SK-N-SH (cell line): ENCODE measurements at regions not wholly inside any gene's neighbourhood (a gene's known extent, or its start where the extent isn't known, plus 50 kb on each side); places are given as distances from the start of the nearest gene placed in this dataset.

Experiments
- EP300 ChIP-seq, 2 experiments: IDR thresholded peaks; 2 replicates each; pipeline versions ENCODE4 v1.4.0 to v1.6.1; 2012; ENCODE audit warnings: borderline replicate concordance in 1 of 2, low read depth in 1 of 2, low read length in 1 of 2
- GABPA ChIP-seq: IDR thresholded peaks from 2 replicates; pipeline ENCODE4 v1.4.0; 2012; ENCODE audit warnings: low read depth, mild to moderate bottlenecking
- RAD21 ChIP-seq: IDR thresholded peaks from 2 replicates; pipeline ENCODE4 v1.6.1; 2012; ENCODE audit warnings: mild to moderate bottlenecking, low read length
- RCOR1 ChIP-seq: fragments of 150-350 bp; IDR thresholded peaks from 2 replicates; pipeline ENCODE4 v1.6.1; 2017; ENCODE audit warnings: antibody characterized with exemption, low read length
- RFX5 ChIP-seq: IDR thresholded peaks from 2 replicates; pipeline ENCODE4 v1.6.1; 2012; ENCODE audit warnings: mild to moderate bottlenecking, improper control_type of control experiment, low read length
- SMC3 ChIP-seq: IDR thresholded peaks from 2 replicates; pipeline ENCODE4 v1.6.1; 2012; ENCODE audit warnings: low read depth, low read length, improper control_type of control experiment
- YY1 ChIP-seq: IDR thresholded peaks from 2 replicates; pipeline ENCODE4 v1.4.0; 2012; ENCODE audit warnings: low read depth, mild to moderate bottlenecking
- TF ChIP-seq, protein P1 (sequence below): fragments of 200-600 bp; sonication (generic); IDR thresholded peaks from 2 replicates; pipeline ENCODE4 v1.6.1; 2017; ENCODE audit warnings: antibody characterized with exemption, mild to moderate bottlenecking, moderate library complexity
- TF ChIP-seq, protein P2 (sequence below): IDR thresholded peaks from 2 replicates; pipeline ENCODE4 v1.4.0; 2012; ENCODE audit warnings: low read depth, borderline replicate concordance
- TF ChIP-seq, protein P3 (sequence below): fragments of 150-350 bp; IDR thresholded peaks from 2 replicates; pipeline ENCODE4 v1.6.1; 2017; ENCODE audit warnings: antibody characterized with exemption, low read length, low read depth, borderline replicate concordance

DNA sequence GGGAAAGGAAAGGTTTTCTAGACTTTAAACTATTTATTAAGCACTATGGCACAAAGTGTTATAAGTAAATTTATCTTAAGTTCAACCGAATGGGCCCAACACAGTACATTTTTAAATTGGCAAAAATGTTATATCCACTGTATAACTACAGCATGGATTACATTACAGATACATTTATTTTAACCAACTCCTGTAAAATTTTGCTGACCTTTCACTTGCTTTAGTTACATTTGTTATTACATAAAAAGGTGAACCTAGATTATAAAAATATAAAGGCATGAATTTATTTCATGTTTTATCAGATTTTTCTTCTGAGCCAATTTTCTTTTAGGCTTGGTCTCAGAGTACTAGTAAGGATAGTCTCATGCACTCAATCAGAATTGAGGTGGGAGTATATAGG lies 221.9 kb upstream of the GBE1 start:
- TF ChIP-seq GABPA (no peak), EP300 (IDR thresholded peaks at IDR 0.05; ENCODE audit: borderline replicate concordance in 1 of 2, low read depth in 1 of 2, low read length in 1 of 2) (no peak), RAD21 (no peak), RCOR1 (no peak), YY1 (no peak), RFX5 (no peak), SMC3 (no peak)
- TF ChIP-seq, protein P1, sequence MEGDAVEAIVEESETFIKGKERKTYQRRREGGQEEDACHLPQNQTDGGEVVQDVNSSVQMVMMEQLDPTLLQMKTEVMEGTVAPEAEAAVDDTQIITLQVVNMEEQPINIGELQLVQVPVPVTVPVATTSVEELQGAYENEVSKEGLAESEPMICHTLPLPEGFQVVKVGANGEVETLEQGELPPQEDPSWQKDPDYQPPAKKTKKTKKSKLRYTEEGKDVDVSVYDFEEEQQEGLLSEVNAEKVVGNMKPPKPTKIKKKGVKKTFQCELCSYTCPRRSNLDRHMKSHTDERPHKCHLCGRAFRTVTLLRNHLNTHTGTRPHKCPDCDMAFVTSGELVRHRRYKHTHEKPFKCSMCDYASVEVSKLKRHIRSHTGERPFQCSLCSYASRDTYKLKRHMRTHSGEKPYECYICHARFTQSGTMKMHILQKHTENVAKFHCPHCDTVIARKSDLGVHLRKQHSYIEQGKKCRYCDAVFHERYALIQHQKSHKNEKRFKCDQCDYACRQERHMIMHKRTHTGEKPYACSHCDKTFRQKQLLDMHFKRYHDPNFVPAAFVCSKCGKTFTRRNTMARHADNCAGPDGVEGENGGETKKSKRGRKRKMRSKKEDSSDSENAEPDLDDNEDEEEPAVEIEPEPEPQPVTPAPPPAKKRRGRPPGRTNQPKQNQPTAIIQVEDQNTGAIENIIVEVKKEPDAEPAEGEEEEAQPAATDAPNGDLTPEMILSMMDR: no peak
- TF ChIP-seq, protein P2, sequence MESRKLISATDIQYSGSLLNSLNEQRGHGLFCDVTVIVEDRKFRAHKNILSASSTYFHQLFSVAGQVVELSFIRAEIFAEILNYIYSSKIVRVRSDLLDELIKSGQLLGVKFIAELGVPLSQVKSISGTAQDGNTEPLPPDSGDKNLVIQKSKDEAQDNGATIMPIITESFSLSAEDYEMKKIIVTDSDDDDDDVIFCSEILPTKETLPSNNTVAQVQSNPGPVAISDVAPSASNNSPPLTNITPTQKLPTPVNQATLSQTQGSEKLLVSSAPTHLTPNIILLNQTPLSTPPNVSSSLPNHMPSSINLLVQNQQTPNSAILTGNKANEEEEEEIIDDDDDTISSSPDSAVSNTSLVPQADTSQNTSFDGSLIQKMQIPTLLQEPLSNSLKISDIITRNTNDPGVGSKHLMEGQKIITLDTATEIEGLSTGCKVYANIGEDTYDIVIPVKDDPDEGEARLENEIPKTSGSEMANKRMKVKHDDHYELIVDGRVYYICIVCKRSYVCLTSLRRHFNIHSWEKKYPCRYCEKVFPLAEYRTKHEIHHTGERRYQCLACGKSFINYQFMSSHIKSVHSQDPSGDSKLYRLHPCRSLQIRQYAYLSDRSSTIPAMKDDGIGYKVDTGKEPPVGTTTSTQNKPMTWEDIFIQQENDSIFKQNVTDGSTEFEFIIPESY: no peak
- TF ChIP-seq, protein P3, sequence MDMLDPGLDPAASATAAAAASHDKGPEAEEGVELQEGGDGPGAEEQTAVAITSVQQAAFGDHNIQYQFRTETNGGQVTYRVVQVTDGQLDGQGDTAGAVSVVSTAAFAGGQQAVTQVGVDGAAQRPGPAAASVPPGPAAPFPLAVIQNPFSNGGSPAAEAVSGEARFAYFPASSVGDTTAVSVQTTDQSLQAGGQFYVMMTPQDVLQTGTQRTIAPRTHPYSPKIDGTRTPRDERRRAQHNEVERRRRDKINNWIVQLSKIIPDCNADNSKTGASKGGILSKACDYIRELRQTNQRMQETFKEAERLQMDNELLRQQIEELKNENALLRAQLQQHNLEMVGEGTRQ: no peak
